Neural crest cell (in vitro differentiated cells): ENCODE measurements at regions not wholly inside any gene's neighbourhood (a gene's known extent, or its start where the extent isn't known, plus 50 kb on each side); places are given as distances from the start of the nearest gene placed in this dataset.

Source experiments
- DNase-seq: peaks from one replicate; pipeline ENCODE4 v3.0.0; 2021; ENCODE audit warnings: low read depth, mixed read lengths, low spot score
- H3K27ac Mint-ChIP-seq: one replicate; pipeline ENCODE4 v1.8.0; 2021; ENCODE audit warnings: mild to moderate bottlenecking, mixed read lengths; ENCODE audit not compliant: unreplicated experiment
- H3K27me3 Mint-ChIP-seq: 2 replicates; pipeline ENCODE4 v1.8.0; 2021; ENCODE audit warnings: low read depth, mild to moderate bottlenecking, mixed read lengths
- H3K36me3 Mint-ChIP-seq: 2 replicates; pipeline ENCODE4 v1.8.0; 2021; ENCODE audit warnings: low read depth, mild to moderate bottlenecking, mixed read lengths
- H3K4me1 Mint-ChIP-seq: 2 replicates; pipeline ENCODE4 v1.8.0; 2021; ENCODE audit warnings: mixed read lengths
- H3K4me3 Mint-ChIP-seq: one replicate; pipeline ENCODE4 v1.8.0; 2021; ENCODE audit warnings: mild to moderate bottlenecking, mixed read lengths
- H3K9me3 Mint-ChIP-seq: 2 replicates; pipeline ENCODE4 v1.8.0; 2021; ENCODE audit warnings: mixed read lengths
- TF ChIP-seq, protein P1 (sequence below): fragments of 200-600 bp; sonication (generic); conservative IDR thresholded peaks from 2 replicates; pipeline ENCODE4 v1.5.0; 2021; ENCODE audit warnings: antibody characterized with exemption, mild to moderate bottlenecking

DNA sequence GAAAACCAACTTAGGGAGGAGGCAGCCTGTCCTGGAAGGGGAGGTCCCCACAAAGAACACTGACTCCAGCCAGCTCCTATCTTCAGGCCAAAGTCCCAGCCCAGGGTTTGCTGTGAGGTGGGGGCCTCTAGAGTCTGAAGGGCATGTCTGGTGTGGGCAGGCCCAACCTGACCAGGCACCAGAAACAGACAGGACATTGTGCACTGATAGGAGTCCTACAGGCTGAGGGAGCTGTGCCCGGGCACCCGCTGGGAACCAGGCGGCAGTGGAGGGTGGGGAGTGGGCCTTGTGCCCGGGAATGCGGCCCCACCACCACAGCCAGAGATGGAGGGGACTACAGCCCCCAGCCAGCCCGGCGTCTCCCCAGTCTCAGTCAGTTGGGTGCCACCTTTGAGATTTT is 161.4 kb downstream of the WNT7A start:
- TF ChIP-seq, protein P1, sequence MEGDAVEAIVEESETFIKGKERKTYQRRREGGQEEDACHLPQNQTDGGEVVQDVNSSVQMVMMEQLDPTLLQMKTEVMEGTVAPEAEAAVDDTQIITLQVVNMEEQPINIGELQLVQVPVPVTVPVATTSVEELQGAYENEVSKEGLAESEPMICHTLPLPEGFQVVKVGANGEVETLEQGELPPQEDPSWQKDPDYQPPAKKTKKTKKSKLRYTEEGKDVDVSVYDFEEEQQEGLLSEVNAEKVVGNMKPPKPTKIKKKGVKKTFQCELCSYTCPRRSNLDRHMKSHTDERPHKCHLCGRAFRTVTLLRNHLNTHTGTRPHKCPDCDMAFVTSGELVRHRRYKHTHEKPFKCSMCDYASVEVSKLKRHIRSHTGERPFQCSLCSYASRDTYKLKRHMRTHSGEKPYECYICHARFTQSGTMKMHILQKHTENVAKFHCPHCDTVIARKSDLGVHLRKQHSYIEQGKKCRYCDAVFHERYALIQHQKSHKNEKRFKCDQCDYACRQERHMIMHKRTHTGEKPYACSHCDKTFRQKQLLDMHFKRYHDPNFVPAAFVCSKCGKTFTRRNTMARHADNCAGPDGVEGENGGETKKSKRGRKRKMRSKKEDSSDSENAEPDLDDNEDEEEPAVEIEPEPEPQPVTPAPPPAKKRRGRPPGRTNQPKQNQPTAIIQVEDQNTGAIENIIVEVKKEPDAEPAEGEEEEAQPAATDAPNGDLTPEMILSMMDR = no peak
- H3K36me3 Mint-ChIP-seq = peaks cover 6% of the 10 kb centered on the region
- no peaks in the 10 kb centered on the region for H3K4me1 Mint-ChIP-seq
- no peak for DNase-seq
- H3K4me3 Mint-ChIP-seq = no peak overlapping the region
- no peak overlapping the region for H3K27ac Mint-ChIP-seq
- peaks cover 2% of the 10 kb centered on the region for H3K27me3 Mint-ChIP-seq
- peaks cover 26% of the 10 kb centered on the region for H3K9me3 Mint-ChIP-seq

DNA sequence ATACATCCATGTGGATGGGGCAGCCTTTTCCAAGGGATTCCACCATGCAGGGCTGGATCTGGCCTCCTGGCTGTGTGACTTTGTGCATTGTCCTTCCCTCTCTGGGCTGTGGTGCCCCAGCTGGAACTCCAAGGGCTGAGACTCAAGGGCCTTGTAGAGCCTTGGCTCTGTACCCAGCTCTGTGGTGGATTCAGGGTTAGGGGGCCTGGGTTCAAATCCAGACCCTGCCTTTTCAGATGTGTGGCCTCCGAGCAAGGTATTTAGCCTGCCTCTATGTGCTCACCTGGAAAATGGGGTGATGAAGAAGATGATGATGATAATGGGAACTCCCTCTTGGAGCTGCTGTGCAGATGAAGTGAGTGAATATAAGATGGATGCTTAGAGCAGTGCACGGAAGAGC is 161.9 kb downstream of the WNT7A start:
- Mint-ChIP-seq H3K4me3 (no peak overlapping the region), H3K27ac (no peak overlapping the region), H3K9me3 (peaks cover 27% of the 10 kb centered on the region), H3K36me3 (peaks cover 7% of the 10 kb centered on the region), H3K27me3 (peaks cover 2% of the 10 kb centered on the region), H3K4me1 (no peaks in the 10 kb centered on the region)
- DNase-seq = no peak
- TF ChIP-seq, protein P1 = no peak

DNA sequence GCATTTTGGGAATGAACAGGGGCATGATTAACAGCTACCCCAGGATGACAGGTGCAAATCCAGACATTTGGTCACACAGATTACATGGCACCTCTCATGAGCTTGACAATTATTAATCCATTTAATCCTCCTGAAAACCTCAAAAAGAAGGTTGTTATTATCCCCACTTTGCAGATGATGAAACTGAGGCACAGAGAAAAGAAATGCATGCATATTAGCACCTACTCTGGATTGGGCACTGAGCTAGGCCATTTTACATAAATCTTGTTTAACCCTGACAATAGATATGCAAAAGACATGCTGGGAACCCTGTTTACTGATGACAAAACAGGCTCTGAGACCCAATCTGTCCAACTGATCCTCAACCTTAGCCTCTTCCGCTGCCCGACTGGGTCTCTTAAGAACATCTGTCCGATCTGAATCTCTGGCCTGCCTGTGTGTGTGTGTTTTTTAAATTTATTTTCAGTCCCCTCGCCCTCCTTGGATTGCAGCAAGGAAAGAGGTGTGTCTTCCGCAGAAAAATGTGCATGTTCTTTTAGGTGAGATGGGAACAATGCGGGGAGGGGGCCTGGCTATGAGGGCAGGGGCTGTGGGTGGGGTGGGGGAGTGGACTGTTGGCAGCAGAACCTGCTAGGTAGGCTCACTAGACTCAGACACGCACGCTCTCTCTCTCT is 162.5 kb downstream of the WNT7A start:
- DNase-seq = no peak

DNA sequence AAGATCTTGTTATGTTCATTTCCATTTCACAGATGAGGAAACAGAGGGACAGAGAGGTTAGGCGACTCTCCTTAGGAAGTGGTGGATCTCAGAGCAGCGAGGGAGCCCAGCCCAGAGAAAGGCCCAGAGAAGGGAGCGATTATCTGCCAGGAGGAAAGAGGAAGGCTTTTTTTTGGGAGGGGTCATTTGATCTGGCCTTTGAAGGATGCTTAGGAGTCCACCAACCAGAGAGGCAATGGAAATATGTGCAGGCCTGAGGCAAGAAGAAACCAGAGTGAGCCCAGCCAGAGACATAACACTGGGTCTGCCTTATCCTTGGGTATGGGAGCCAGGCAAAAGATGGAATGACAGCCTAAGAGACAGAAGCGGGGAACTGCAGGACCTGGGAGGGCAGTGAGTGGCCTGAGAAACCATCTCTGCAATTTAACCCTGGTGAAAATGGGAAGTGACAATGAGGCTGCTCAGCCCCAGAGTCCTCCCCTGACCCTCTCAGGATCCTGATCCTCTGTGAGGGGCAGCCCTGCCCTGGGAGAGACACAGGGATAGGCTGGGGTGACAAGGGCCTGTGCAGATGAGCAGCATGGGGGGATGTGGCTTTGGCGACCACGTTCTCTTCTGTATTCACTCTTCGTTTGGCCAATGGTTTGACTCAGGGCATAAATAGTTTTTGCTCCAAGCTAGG is 163.2 kb downstream of the WNT7A start:
- no peak for DNase-seq
- TF ChIP-seq, protein P1 = no peak
- peaks cover 7% of the 10 kb centered on the region for H3K36me3 Mint-ChIP-seq
- H3K4me1 Mint-ChIP-seq = no peaks in the 10 kb centered on the region
- peaks cover 30% of the 10 kb centered on the region for H3K9me3 Mint-ChIP-seq
- H3K27me3 Mint-ChIP-seq = no peaks in the 10 kb centered on the region
- H3K4me3 Mint-ChIP-seq = no peak overlapping the region
- no peak overlapping the region for H3K27ac Mint-ChIP-seq

More for the DNA sequence above, 162.5 kb downstream of the WNT7A start:
- peaks cover 26% of the 10 kb centered on the region for H3K9me3 Mint-ChIP-seq
- no peak overlapping the region for H3K27ac Mint-ChIP-seq
- no peaks in the 10 kb centered on the region for H3K27me3 Mint-ChIP-seq
- H3K4me1 Mint-ChIP-seq = no peaks in the 10 kb centered on the region
- TF ChIP-seq, protein P1 = no peak
- H3K4me3 Mint-ChIP-seq = no peak overlapping the region
- H3K36me3 Mint-ChIP-seq = peaks cover 7% of the 10 kb centered on the region

DNA sequence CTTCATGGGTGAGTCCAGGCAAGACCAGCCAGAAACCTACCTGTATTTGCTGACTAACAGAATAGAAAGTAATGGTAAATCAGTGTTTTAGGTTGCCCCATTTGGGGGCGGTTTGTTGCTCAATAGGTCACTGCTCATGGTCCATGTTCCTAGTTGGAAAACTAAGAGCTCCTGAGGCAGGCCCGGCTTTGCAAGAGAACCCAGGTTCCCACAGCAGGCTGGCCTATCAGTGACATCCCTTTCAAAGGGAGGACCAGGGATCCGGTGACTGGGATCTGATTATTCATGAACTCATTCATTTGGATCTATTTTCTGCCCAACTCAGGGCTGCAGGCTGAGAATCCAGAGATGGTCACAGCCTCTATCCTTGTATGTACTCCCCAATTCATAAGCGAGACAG is 163.9 kb downstream of the WNT7A start:
- TF ChIP-seq, protein P1 = no peak
- no peak for DNase-seq
- H3K4me3 Mint-ChIP-seq = no peak overlapping the region
- H3K9me3 Mint-ChIP-seq = peaks cover 37% of the 10 kb centered on the region
- H3K36me3 Mint-ChIP-seq = peaks cover 7% of the 10 kb centered on the region
- no peak overlapping the region for H3K27ac Mint-ChIP-seq
- no peaks in the 10 kb centered on the region for H3K27me3 Mint-ChIP-seq
- H3K4me1 Mint-ChIP-seq = no peaks in the 10 kb centered on the region
